ENCODE measurements at regions not wholly inside any gene's neighbourhood (a gene's known extent, or its start where the extent isn't known, plus 50 kb on each side); places are given as distances from the start of the nearest gene placed in this dataset.

GRCh38 chr22:47377926-47378560 is 615.6 kb downstream of the TBC1D22A start:
- no peak overlapping the region for H3K27ac Mint-ChIP-seq
- H4K20me1 ChIP-seq (replicated peaks; ENCODE audit: insufficient read depth) = no peaks in the 10 kb centered on the region

More at GRCh38 chr22:47377926-47378560, 615.6 kb downstream of the TBC1D22A start:
- Mint-ChIP-seq H3K9me3 (peaks cover 100% of the 10 kb centered on the region), H3K27me3 (ENCODE audit: insufficient read depth, low read depth, poor library complexity) (peaks cover 8% of the 10 kb centered on the region), H3K36me3 (ENCODE audit: low read depth) (peaks cover 46% of the 10 kb centered on the region), H3K4me3 (no peak overlapping the region), H3K4me1 (no peaks in the 10 kb centered on the region)
- no peaks in the 10 kb centered on the region for H3F3A ChIP-seq (replicated peaks; ENCODE audit: low read depth)
- DNase-seq (ENCODE audit: low spot score) = no peak
- no peaks in the 10 kb centered on the region for H3K4me1 ChIP-seq (ENCODE audit: insufficient read depth)
- ATAC-seq = no peak
- H3K4me3 ChIP-seq = no peak overlapping the region
- H3K27me3 ChIP-seq (ENCODE audit: insufficient read depth) = no peaks in the 10 kb centered on the region
- no peaks in the 10 kb centered on the region for H3K79me2 ChIP-seq (replicated peaks; ENCODE audit: insufficient read depth)
- no peak overlapping the region for H3K4me2 ChIP-seq
- TF ChIP-seq ZNF462 (CRISPR knock-in tag; IDR thresholded peaks at IDR 0.05) (no peak), ZNF114 (CRISPR knock-in tag; IDR thresholded peaks at IDR 0.05) (no peak), STAT1 (IDR thresholded peaks at IDR 0.05; ENCODE audit: unreplicated experiment) (no peak), ZNF331 (CRISPR knock-in tag; IDR thresholded peaks at IDR 0.05; ENCODE audit: low read depth) (no peak), POLR2AphosphoS5 (IDR thresholded peaks at IDR 0.05; ENCODE audit: low read depth) (no peak), CREB1 (CRISPR knock-in tag; IDR thresholded peaks at IDR 0.05; ENCODE audit: low read depth) (no peak), JUNB (IDR thresholded peaks at IDR 0.05; ENCODE audit: unreplicated experiment) (no peak), EZH2phosphoT487 (IDR thresholded peaks at IDR 0.05; ENCODE audit: unreplicated experiment) (no peak), NANOG (IDR thresholded peaks at IDR 0.05; ENCODE audit: borderline replicate concordance) (no peak), EZH2 (IDR thresholded peaks at IDR 0.05; ENCODE audit: low read depth, unreplicated experiment) (no peak), ETS1 (IDR thresholded peaks at IDR 0.05) (no peak), CTCF (conservative IDR thresholded peaks at IDR 0.05; ENCODE audit: low read depth in 2 of 2) (no peak), REST (IDR thresholded peaks at IDR 0.05; ENCODE audit: unreplicated experiment) (no peak)
- 0 out of 2 replicates have a peak, but pooled peaks cover 4% of the 10 kb centered on the region for H3K36me3 ChIP-seq (ENCODE audit: insufficient read depth)
- no peak overlapping the region for H2AFZ ChIP-seq
- no peak overlapping the region for H3K27ac ChIP-seq (ENCODE audit: low read depth)
- no peaks in the 10 kb centered on the region for H3K9me2 ChIP-seq (ENCODE audit: insufficient read depth)

All from GM23338 (cell line).